Spleen (tissue), 11 donors: ENCODE measurements at regions not wholly inside any gene's neighbourhood (a gene's known extent, or its start where the extent isn't known, plus 50 kb on each side); places are given as distances from the start of the nearest gene placed in this dataset.

ENCODE experiments used
- DNase-seq: peaks from one replicate; pipeline ENCODE4 v3.0.0-alpha.2; 2020
- H3K27ac ChIP-seq, 8 donors: fragments of 200-600 bp; sonication (generic) in 7 of 8; 1 replicate in 4 of 8; 2 replicates in 4 of 8; pipeline versions ENCODE4 v1.5.0 to v1.8.0; 2016 to 2021; ENCODE audit warnings: inconsistent platforms in 4 of 8, mild to moderate bottlenecking in 4 of 8, moderate library complexity in 1 of 8
- H3K27me3 ChIP-seq, 7 donors: fragments of 200-600 bp; sonication (generic) in 6 of 7; replicated peaks in 1 of 7; 1 replicate in 4 of 7; 2 replicates in 3 of 7; pipeline versions ENCODE4 v1.5.0 to v1.8.0; 2016 to 2021; ENCODE audit warnings: inconsistent platforms in 3 of 7, mild to moderate bottlenecking in 1 of 7
- H3K36me3 ChIP-seq, 6 donors: fragments of 200-600 bp; sonication (generic) in 5 of 6; 1 replicate in 4 of 6; 2 replicates in 2 of 6; pipeline versions ENCODE4 v1.5.0 to v1.8.0; 2016 to 2021; ENCODE audit warnings: inconsistent platforms in 2 of 6
- H3K4me1 ChIP-seq, 6 donors: fragments of 200-600 bp; sonication (generic) in 5 of 6; 1 replicate in 3 of 6; 2 replicates in 3 of 6; pipeline versions ENCODE4 v1.5.0 to v1.8.0; 2016 to 2021; ENCODE audit warnings: inconsistent platforms in 3 of 6
- H3K4me3 ChIP-seq, 8 donors: fragments of 200-600 bp; sonication (generic) in 7 of 8; 1 replicate in 4 of 8; 2 replicates in 4 of 8; pipeline versions ENCODE4 v1.5.0 to v1.8.0; 2016 to 2021; ENCODE audit warnings: inconsistent platforms in 4 of 8, mild to moderate bottlenecking in 4 of 8, moderate library complexity in 2 of 8
- H3K9me3 ChIP-seq, 8 donors: fragments of 200-600 bp; sonication (generic) in 7 of 8; 1 replicate in 4 of 8; 2 replicates in 4 of 8; pipeline versions ENCODE4 v1.5.0 to v1.8.0; 2016 to 2021; ENCODE audit warnings: inconsistent platforms in 4 of 8
- POLR2A ChIP-seq, 3 donors: fragments of 450-650 bp; IDR thresholded peaks; one replicate each; pipeline ENCODE4 v1.5.1; 2017; ENCODE audit warnings: antibody characterized with exemption in 3 of 3, mild to moderate bottlenecking in 1 of 3
- POLR2AphosphoS5 ChIP-seq, 3 donors: sonication (generic); formaldehyde crosslinking; IDR thresholded peaks; one replicate each; pipeline ENCODE4 v1.5.1; 2017; ENCODE audit warnings: antibody characterized with exemption in 3 of 3
- whole genome bisulfite sequencing, 5 donors: extraction: QIAGEN DNeasy Blood & Tissue Kit in 3 of 5; methylation state at CpG; one replicate each; pipeline versions ENCODE4 v1.1.5 to v1.1.7; 2013 to 2018; 5-methylcytosine and 5-hydroxymethylcytosine counted together
- intact Hi-C: fragments of 100-400 bp; cut with DNase I; formaldehyde crosslinking; loops from one replicate; pipeline ENCODE4 v1.15.0; 2023; ENCODE audit warnings: low total_unique reads
- TF ChIP-seq, protein P1 (sequence below), 11 experiments: fragments of 200-600 bp in 7 of 11; fragments of 450-650 bp in 4 of 11; sonication (generic) in 4 of 11; IDR thresholded peaks in 8 of 11; conservative IDR thresholded peaks in 3 of 11; 1 replicate in 7 of 11; 2 replicates in 4 of 11; pipeline versions ENCODE4 v1.4.0 to v1.8.0; 2016 to 2021; ENCODE audit warnings: antibody characterized with exemption in 11 of 11, inconsistent platforms in 4 of 11, mild to moderate bottlenecking in 1 of 11
- donor health status: healthy with polysubstance abuse.
- donor health status: DM: no; HTN: no; CAD: no; lungs with moderate emphysema.
- donor health status: DM: no; HTN: no; CAD: no.
- donor health status: Bipolar disorder and iron deficiency.
- donor health status: healthy.
- donor health status: DM: no; HTN: no; CAD: no.
- donor health status: DM: yes; HTN: yes; CAD: no.

DNA sequence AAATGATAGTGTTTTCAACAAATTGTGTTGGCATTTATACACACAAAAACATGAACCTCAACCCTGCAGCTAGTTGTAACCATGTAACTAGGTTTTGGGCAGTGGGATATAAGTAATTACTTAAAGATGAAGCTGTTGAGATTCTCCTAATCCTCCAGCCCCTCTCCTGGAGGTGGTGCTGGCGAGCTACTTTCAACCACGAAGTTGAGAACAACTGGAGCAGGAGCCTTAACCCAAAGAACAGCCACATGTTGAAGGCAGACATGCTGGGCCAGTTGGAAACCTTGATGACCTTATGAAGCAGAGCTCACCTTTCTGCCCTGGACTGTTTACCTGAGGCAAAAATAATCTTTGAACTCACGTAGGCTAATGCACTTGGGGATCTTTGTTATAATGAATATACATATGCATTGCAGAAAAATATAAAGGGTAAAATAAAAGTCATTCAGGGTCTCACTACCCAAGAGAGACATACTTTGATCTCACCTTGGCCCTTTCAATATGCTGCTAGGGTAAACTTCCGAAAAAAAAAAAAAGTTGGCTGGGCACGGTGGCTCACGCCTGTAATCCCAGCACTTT, 89.6 kb upstream of the NPAS2 start:
- WGBS, 5 donors: 66 to 73% (median 72%) methylated on average over 6 of the region's 6 CpGs

DNA sequence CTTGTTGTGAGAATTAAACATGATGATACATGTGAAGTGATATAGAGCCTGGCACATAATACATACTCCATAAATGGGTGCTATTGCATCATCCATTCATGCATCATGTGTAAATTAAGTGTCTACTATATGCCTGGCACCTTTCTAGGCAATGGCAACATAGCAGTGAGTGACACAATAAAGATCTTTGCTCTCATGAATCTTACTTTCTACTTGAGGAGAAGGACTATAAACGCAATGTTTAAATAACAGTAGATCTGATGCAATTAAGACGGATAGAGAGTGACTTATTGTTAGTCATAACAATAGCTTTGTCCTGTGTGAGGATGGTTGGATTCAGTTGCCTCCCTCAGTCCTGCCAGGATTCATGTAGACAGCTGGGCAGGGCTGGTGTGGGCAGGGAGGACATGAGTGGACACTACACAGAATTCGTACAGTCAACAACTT, 88.4 kb upstream of the NPAS2 start:
- H3K4me1 ChIP-seq: peaks cover 0 to 11% (median 0%) of the 10 kb centered on the region in 6 donors
- H3K36me3 ChIP-seq: no peaks in the 10 kb centered on the region
- WGBS, 5 donors: 84 to 97% (median 91%) methylated on average over 3 of the region's 3 CpGs
- no peak overlapping the region for H3K27ac ChIP-seq
- TF ChIP-seq POLR2A (IDR thresholded peaks at IDR 0.05) (no peak), POLR2AphosphoS5 (IDR thresholded peaks at IDR 0.05) (no peak)
- TF ChIP-seq, protein P1, sequence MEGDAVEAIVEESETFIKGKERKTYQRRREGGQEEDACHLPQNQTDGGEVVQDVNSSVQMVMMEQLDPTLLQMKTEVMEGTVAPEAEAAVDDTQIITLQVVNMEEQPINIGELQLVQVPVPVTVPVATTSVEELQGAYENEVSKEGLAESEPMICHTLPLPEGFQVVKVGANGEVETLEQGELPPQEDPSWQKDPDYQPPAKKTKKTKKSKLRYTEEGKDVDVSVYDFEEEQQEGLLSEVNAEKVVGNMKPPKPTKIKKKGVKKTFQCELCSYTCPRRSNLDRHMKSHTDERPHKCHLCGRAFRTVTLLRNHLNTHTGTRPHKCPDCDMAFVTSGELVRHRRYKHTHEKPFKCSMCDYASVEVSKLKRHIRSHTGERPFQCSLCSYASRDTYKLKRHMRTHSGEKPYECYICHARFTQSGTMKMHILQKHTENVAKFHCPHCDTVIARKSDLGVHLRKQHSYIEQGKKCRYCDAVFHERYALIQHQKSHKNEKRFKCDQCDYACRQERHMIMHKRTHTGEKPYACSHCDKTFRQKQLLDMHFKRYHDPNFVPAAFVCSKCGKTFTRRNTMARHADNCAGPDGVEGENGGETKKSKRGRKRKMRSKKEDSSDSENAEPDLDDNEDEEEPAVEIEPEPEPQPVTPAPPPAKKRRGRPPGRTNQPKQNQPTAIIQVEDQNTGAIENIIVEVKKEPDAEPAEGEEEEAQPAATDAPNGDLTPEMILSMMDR (IDR thresholded peaks at IDR 0.05 in 8 of 11, conservative IDR thresholded peaks at IDR 0.05 in 3 of 11): no peak
- H3K4me3 ChIP-seq: no peak overlapping the region
- H3K27me3 ChIP-seq: peaks cover 0 to 18% (median 4%) of the 10 kb centered on the region in 7 donors
- intact Hi-C loops: loop anchor here (2.0 kb wide), 1 partner anchor 253 kb away; no protein-coding TSS in a partner anchor
- H3K9me3 ChIP-seq: peaks cover 0 to 16% (median 9%) of the 10 kb centered on the region in 8 donors
- DNase-seq: no peak

More for the DNA sequence above, 89.6 kb upstream of the NPAS2 start:
- Histone ChIP-seq H3K27me3 (peaks cover 0 to 16% (median 4%) of the 10 kb centered on the region in 7 donors), H3K36me3 (no peaks in the 10 kb centered on the region), H3K4me1 (peaks cover 0 to 11% (median 0%) of the 10 kb centered on the region in 6 donors), H3K9me3 (peaks cover 0 to 16% (median 9%) of the 10 kb centered on the region in 8 donors), H3K27ac (no peak overlapping the region), H3K4me3 (no peak overlapping the region)
- intact Hi-C loops: loop anchor here (2.0 kb wide), 1 partner anchor 254 kb away; no protein-coding TSS in a partner anchor
- no peak for DNase-seq
- TF ChIP-seq POLR2A (IDR thresholded peaks at IDR 0.05): no peak
- TF ChIP-seq, protein P1 (IDR thresholded peaks at IDR 0.05 in 8 of 11, conservative IDR thresholded peaks at IDR 0.05 in 3 of 11): peak in 9 of 11 experiments; percentile 28 to 58 (median 44)

DNA sequence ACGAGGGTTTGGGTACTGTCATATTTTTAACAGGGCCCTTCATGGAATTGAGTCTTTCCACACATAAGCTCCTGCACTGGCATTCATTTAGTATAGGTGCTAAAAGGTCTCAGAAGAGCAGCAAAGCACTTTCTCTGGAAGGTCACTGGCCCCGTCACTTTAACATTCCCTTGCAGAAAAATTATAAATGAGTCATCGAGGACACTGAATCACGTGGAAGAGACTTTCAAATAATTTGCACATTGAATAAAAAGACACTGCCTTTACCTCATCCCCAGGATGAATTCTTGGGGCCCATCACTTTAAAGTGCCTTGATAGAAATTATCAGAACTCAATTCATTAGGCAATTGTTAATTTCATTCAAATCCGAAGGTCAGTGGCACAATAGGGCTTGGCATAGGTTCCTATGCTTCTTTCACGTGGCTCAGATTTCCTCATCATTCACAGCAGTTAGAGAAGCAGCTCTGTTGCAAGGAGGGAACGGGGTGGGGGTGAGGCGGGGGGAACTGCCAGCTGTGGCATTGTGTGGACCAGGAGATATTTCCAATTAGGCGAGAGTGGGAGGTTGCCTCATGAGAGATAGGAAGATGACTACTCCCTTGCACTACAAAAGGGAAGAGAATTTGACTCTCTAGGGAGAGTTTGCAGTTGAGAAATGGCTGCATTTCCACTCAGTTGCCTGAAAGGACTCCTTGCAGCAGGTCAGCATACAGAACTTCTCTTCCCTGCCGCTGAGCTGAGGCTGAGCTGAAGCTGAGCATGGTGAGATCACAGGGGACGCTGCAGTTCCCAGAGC, 86.3 kb upstream of the NPAS2 start:
- Histone ChIP-seq H3K4me1 (peaks cover 0 to 11% (median 0%) of the 10 kb centered on the region in 6 donors), H3K27me3 (peaks cover 0 to 21% (median 4%) of the 10 kb centered on the region in 7 donors), H3K27ac (no peak overlapping the region), H3K36me3 (no peaks in the 10 kb centered on the region), H3K9me3 (peaks cover 0 to 13% (median 8%) of the 10 kb centered on the region in 8 donors), H3K4me3 (no peak overlapping the region)
- intact Hi-C loops: no loop called here
- TF ChIP-seq POLR2A (IDR thresholded peaks at IDR 0.05): no peak
- TF ChIP-seq POLR2AphosphoS5 (IDR thresholded peaks at IDR 0.05): no peak
- TF ChIP-seq, protein P1 (IDR thresholded peaks at IDR 0.05 in 8 of 11, conservative IDR thresholded peaks at IDR 0.05 in 3 of 11): no peak
- no peak for DNase-seq
- WGBS, 5 donors: 42 to 53% (median 44%) methylated on average over 11 of the region's 11 CpGs
